Tibial nerve (tissue), 4 donors: ENCODE measurements at regions not wholly inside any gene's neighbourhood (a gene's known extent, or its start where the extent isn't known, plus 50 kb on each side); places are given as distances from the start of the nearest gene placed in this dataset.

Source experiments
- DNase-seq, 2 donors: peaks; one replicate each; pipeline ENCODE4 v3.0.0-alpha.2; 2019; ENCODE audit warnings: low spot score in 2 of 2
- H3K27ac ChIP-seq, 4 donors: fragments of 200-600 bp; sonication (generic) in 3 of 4; one replicate each; pipeline ENCODE4 v1.5.1; 2017 to 2019; ENCODE audit warnings: mild to moderate bottlenecking in 1 of 4
- H3K27me3 ChIP-seq, 2 donors: fragments of 200-600 bp; sonication (generic) in 1 of 2; one replicate each; pipeline versions ENCODE4 v1.5.1 to v1.6.0; 2017 to 2019
- H3K36me3 ChIP-seq, 3 donors: fragments of 200-600 bp; sonication (generic); one replicate each; pipeline ENCODE4 v1.5.1; 2018 to 2019
- H3K4me1 ChIP-seq, 4 donors: fragments of 200-600 bp; sonication (generic) in 3 of 4; one replicate each; pipeline ENCODE4 v1.5.1; 2017 to 2019
- H3K4me3 ChIP-seq, 4 donors: fragments of 200-600 bp; sonication (generic) in 3 of 4; one replicate each; pipeline ENCODE4 v1.5.1; 2017 to 2019; ENCODE audit warnings: mild to moderate bottlenecking in 1 of 4, moderate library complexity in 1 of 4
- H3K9me3 ChIP-seq, 4 donors: fragments of 200-600 bp; sonication (generic) in 3 of 4; one replicate each; pipeline ENCODE4 v1.5.1; 2017 to 2019
- CTCF ChIP-seq, 5 experiments: fragments of 200-600 bp in 3 of 5; fragments of 450-650 bp in 2 of 5; sonication (generic) in 3 of 5; IDR thresholded peaks; one replicate each; pipeline ENCODE4 v1.5.1; 2016 to 2019; ENCODE audit warnings: antibody characterized with exemption in 5 of 5, mild to moderate bottlenecking in 3 of 5, moderate library complexity in 2 of 5
- EP300 ChIP-seq, 2 donors: sonication (generic); formaldehyde crosslinking; IDR thresholded peaks; one replicate each; pipeline ENCODE4 v1.6.1; 2017; ENCODE audit warnings: antibody characterized with exemption in 2 of 2, mild to moderate bottlenecking in 1 of 2
- POLR2A ChIP-seq, 2 donors: fragments of 450-650 bp; IDR thresholded peaks; one replicate each; pipeline ENCODE4 v1.6.1; 2017; ENCODE audit warnings: antibody characterized with exemption in 2 of 2, mild to moderate bottlenecking in 2 of 2, moderate library complexity in 2 of 2
- WGBS, 2 donors: methylation state at CpG; one replicate each; pipeline ENCODE4 v1.1.5; 2018; 5-methylcytosine and 5-hydroxymethylcytosine counted together

- Histone ChIP-seq H3K4me1 (peaks cover 0 to 5% (median 0%) of the 10 kb centered on the region in 4 donors), H3K4me3 (no peak overlapping the region), H3K9me3 (no peaks in the 10 kb centered on the region), H3K36me3 (no peaks in the 10 kb centered on the region), H3K27me3 (no peaks in the 10 kb centered on the region), H3K27ac (no peak overlapping the region)
- 20 to 28% methylated on average over 4 of the region's 4 CpGs for WGBS, 2 donors
- TF ChIP-seq EP300 (IDR thresholded peaks at IDR 0.05) (no peak), POLR2A (IDR thresholded peaks at IDR 0.05) (no peak), CTCF (IDR thresholded peaks at IDR 0.05) (no peak)
- no peak for DNase-seq
These were observed 427.7 kb downstream of the CDK5RAP2 start for GRCh38 chr9:120152295-120152694.

DNA sequence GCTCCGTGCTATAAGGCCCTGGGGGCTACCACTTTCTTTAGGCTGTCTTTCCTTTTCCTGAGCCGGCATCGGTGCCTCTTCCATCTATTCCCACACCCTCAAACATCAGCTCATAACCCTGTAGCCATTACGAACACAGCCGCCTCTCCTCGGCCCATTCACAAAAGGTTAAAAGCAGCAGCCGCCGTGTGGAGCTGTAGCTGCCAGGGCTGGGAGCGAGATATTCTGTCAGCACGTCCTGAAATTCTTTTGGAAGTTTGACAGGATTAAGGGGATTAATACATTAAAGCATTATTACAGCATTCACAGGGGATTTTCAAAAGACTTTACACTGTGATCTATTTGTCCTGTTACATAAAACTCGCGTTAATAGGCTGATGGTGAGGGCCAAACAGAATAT lies 428.2 kb downstream of the CDK5RAP2 start:
- TF ChIP-seq EP300 (IDR thresholded peaks at IDR 0.05), result no peak
- TF ChIP-seq CTCF (IDR thresholded peaks at IDR 0.05), result no peak
- no peak for TF ChIP-seq POLR2A (IDR thresholded peaks at IDR 0.05)
- Histone ChIP-seq H3K4me3 (no peak overlapping the region), H3K27ac (no peak overlapping the region), H3K27me3 (no peaks in the 10 kb centered on the region), H3K4me1 (peaks cover 0 to 5% (median 0%) of the 10 kb centered on the region in 4 donors), H3K36me3 (no peaks in the 10 kb centered on the region), H3K9me3 (no peaks in the 10 kb centered on the region)
- no peak for DNase-seq
- WGBS, 2 donors, result 35 to 42% methylated on average over 12 of the region's 12 CpGs

GRCh38 chr9:120151149-120151548 lies 428.8 kb downstream of the CDK5RAP2 start:
- 87% methylated on average over 3 of the region's 3 CpGs for WGBS, 2 donors
- H3K9me3 ChIP-seq, result no peaks in the 10 kb centered on the region
- H3K36me3 ChIP-seq, result no peaks in the 10 kb centered on the region
- no peak for TF ChIP-seq EP300 (IDR thresholded peaks at IDR 0.05)
- TF ChIP-seq POLR2A (IDR thresholded peaks at IDR 0.05), result no peak
- TF ChIP-seq CTCF (IDR thresholded peaks at IDR 0.05), result no peak
- H3K4me3 ChIP-seq, result no peak overlapping the region
- no peak for DNase-seq
- H3K27me3 ChIP-seq, result no peaks in the 10 kb centered on the region
- H3K27ac ChIP-seq, result no peak overlapping the region
- H3K4me1 ChIP-seq, result peaks cover 0 to 5% (median 0%) of the 10 kb centered on the region in 4 donors

DNA sequence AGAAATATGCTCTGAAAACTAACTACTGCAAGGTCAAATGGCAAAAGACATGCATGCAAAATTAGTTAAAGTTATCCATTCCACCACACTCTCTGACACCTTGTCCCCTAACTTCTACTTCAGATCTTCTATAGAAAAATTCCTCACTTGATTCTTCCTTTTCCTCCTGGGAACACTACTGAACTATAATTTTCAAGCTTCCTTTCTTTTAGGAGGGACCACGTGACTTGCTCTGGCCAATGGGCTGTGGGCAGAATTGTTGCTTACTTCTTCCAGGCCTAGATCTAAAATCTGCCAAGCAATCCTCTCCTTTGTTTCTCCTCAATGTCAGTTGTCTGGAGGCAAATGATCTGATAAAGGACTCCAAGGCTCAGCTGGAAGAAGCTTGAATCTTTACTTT lies 441.0 kb downstream of the CDK5RAP2 start:
- TF ChIP-seq EP300 (IDR thresholded peaks at IDR 0.05), result no peak
- no peak for TF ChIP-seq POLR2A (IDR thresholded peaks at IDR 0.05)
- no peak for TF ChIP-seq CTCF (IDR thresholded peaks at IDR 0.05)
- 79% methylated on average over 1 of the region's 1 CpG for WGBS, 2 donors
- Histone ChIP-seq H3K9me3 (peaks cover 0 to 8% (median 0%) of the 10 kb centered on the region in 4 donors), H3K4me1 (no peaks in the 10 kb centered on the region), H3K27ac (no peak overlapping the region), H3K4me3 (no peak overlapping the region), H3K27me3 (no peaks in the 10 kb centered on the region), H3K36me3 (no peaks in the 10 kb centered on the region)
- DNase-seq, result no peak

DNA sequence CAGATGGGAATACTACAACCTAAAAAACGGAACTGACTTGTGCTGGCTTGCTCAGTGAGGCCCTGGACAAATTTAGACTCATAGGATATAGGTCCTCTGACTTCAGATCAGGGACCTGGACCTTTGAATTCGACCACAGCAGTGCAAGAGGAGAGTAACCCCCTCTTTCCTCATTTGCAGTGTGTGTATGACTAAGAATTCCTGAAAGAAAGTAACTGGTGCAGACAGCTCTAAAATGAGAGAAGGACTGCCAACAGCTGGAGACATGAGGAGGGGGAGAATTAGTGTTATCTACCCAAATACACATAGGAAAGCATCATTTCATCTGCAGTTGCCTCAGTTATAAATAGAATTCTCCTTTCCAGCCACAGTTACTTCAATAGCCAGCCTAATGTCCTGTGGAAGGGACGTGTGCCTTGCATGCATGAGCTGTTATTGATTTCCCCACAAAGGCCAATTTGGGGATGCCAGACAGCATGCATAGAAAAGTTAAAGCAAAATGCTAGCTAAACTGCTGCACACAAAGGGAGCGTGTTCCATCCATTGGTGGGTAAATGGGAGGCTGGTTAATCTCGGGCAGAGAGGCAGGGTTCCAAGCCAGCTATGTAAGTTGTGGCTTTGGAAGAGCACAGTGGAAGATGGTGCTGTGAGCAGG lies 442.7 kb downstream of the CDK5RAP2 start:
- no peak overlapping the region for H3K4me3 ChIP-seq
- DNase-seq, result no peak
- H3K36me3 ChIP-seq, result no peaks in the 10 kb centered on the region
- peaks cover 0 to 14% (median 0%) of the 10 kb centered on the region in 4 donors for H3K9me3 ChIP-seq
- H3K4me1 ChIP-seq, result no peaks in the 10 kb centered on the region
- H3K27me3 ChIP-seq, result no peaks in the 10 kb centered on the region
- no peak for TF ChIP-seq POLR2A (IDR thresholded peaks at IDR 0.05)
- no peak for TF ChIP-seq CTCF (IDR thresholded peaks at IDR 0.05)
- TF ChIP-seq EP300 (IDR thresholded peaks at IDR 0.05), result no peak
- WGBS, 2 donors, result 50 to 59% methylated on average over 5 of the region's 5 CpGs
- H3K27ac ChIP-seq, result no peak overlapping the region
